K562 (cell line): ENCODE measurements at regions not wholly inside any gene's neighbourhood (a gene's known extent, or its start where the extent isn't known, plus 50 kb on each side); places are given as distances from the start of the nearest gene placed in this dataset.

Source experiments
- ATAC-seq: fragments of 200-7000 bp; cut with Tn5 transposase; 3 replicates; pipeline ENCODE4 v1.9.1; 2020; ENCODE audit warnings: moderate library complexity
- BruUV-seq: library from RNA; stranded (reverse); fragments of 400-500 nt; replicated peaks from 2 replicates; lab custom pipeline; 2021; lab: Mats Ljungman, UMichigan
- CTCF ChIA-PET: fragments of 300-600 bp; formaldehyde crosslinking; extraction: SDS; loops from one replicate; lab custom pipeline; 2021; ENCODE audit warnings: low intra/inter-chr PET ratio; lab: Yijun Ruan, JAX
- POLR2A ChIA-PET: fragments of 300-600, 350-650 bp; sonication (Branson Sonifier 250); formaldehyde crosslinking; extraction: SDS; loops from one replicate; lab custom pipeline; 2021; ENCODE audit warnings: antibody characterized with exemption, inconsistent platforms; lab: Yijun Ruan, JAX
- DNase-seq, 4 experiments: peaks; one replicate each; pipeline versions ENCODE4 v3.0.0 to v3.0.0-alpha.2; 2011 to 2018; ENCODE audit warnings: low spot score in 3 of 4, mixed read lengths in 3 of 4; ENCODE audit errors: extremely low read depth in 1 of 4
- FAIRE-seq: peaks from 2 replicates; lab custom pipeline; 2011; peaks lifted over from hg19 to GRCh38; lab: Jason Lieb, UNC
- H2AFZ ChIP-seq: 2 replicates; pipeline ENCODE4 v1.6.0; 2011; ENCODE audit warnings: low read depth, low read length, control low read depth, inconsistent platforms
- H3K27ac ChIP-seq: fragments of 200-600 bp; 3 replicates; pipeline ENCODE4 v1.8.0; 2011; ENCODE audit warnings: low read depth, mild to moderate bottlenecking, control low read depth, inconsistent platforms, low read length, moderate library complexity, mixed read lengths; ENCODE audit errors: extremely low read depth
- H3K27me3 ChIP-seq, 2 experiments: fragments of 300-600 bp in 1 of 2; 2 replicates in 1 of 2; 3 replicates in 1 of 2; pipeline versions ENCODE4 v1.6.0 to v1.8.0; 2011; ENCODE audit warnings: inconsistent platforms in 2 of 2, low read length in 2 of 2, mild to moderate bottlenecking in 1 of 2, mixed read lengths in 1 of 2, moderate library complexity in 1 of 2; ENCODE audit not compliant: control insufficient read depth in 2 of 2, insufficient read depth in 2 of 2
- H3K36me3 ChIP-seq: fragments of 300-600 bp; 3 replicates; pipeline ENCODE4 v1.8.0; 2011; ENCODE audit warnings: mild to moderate bottlenecking, low read length, inconsistent platforms; ENCODE audit not compliant: control insufficient read depth, insufficient read depth
- H3K4me1 ChIP-seq, 2 experiments: fragments of 200-600 bp in 1 of 2; replicated peaks in 1 of 2; 2 replicates in 1 of 2; 3 replicates in 1 of 2; pipeline versions ENCODE4 v1.5.1 to v1.8.0; 2011; ENCODE audit warnings: inconsistent platforms in 2 of 2, low read length in 2 of 2, mild to moderate bottlenecking in 1 of 2, mixed read lengths in 1 of 2, moderate library complexity in 1 of 2; ENCODE audit not compliant: control insufficient read depth in 2 of 2, insufficient read depth in 2 of 2
- H3K4me2 ChIP-seq: 2 replicates; pipeline ENCODE4 v1.6.1; 2011; ENCODE audit warnings: low read length, control low read depth, inconsistent platforms, mixed read lengths; ENCODE audit not compliant: insufficient read depth
- H3K4me3 ChIP-seq: fragments of 200-600 bp; sonication (generic), shearing (Covaris generic); 2 replicates; pipeline ENCODE4 v1.5.1; 2016; ENCODE audit warnings: control low read depth, inconsistent platforms
- H3K79me2 ChIP-seq: fragments of 200-600 bp; 3 replicates; pipeline ENCODE4 v1.8.0; 2011; ENCODE audit warnings: low read length, inconsistent platforms; ENCODE audit not compliant: control insufficient read depth, insufficient read depth
- H3K9ac ChIP-seq, 2 experiments: 2 replicates each; pipeline versions ENCODE4 v1.6.0 to v1.6.1; 2011; ENCODE audit warnings: low read depth in 2 of 2, low read length in 2 of 2, control low read depth in 1 of 2, inconsistent platforms in 1 of 2, mild to moderate bottlenecking in 1 of 2, mixed read lengths in 1 of 2; ENCODE audit not compliant: insufficient read depth in 1 of 2
- H3K9me1 ChIP-seq: one replicate; pipeline ENCODE4 v1.6.0; 2011; ENCODE audit warnings: inconsistent platforms, mild to moderate bottlenecking, low read length, moderate library complexity; ENCODE audit not compliant: control insufficient read depth, insufficient read depth
- H3K9me3 ChIP-seq: replicated peaks from 2 replicates; pipeline ENCODE4 v1.5.1; 2011; ENCODE audit warnings: low read depth, low read length, inconsistent platforms; ENCODE audit not compliant: control insufficient read depth, insufficient read depth
- H4K20me1 ChIP-seq: replicated peaks from 2 replicates; pipeline ENCODE4 v1.6.1; 2011; ENCODE audit warnings: low read length, inconsistent platforms, mixed read lengths; ENCODE audit not compliant: control insufficient read depth, insufficient read depth
- BHLHE40 ChIP-seq: IDR thresholded peaks from 2 replicates; pipeline ENCODE4 v1.6.1; 2011; ENCODE audit warnings: low read length, improper control_type of control experiment
- BMI1 ChIP-seq: fragments of 150-350 bp; IDR thresholded peaks from 2 replicates; pipeline ENCODE4 v1.6.1; 2014; ENCODE audit warnings: low read length
- CBX1 ChIP-seq: sonication (generic); IDR thresholded peaks from 2 replicates; pipeline ENCODE4 v1.6.1; 2016; ENCODE audit warnings: antibody characterized with exemption, low read depth, mild to moderate bottlenecking
- LEF1 ChIP-seq: fragments of 450-650 bp; IDR thresholded peaks from 2 replicates; pipeline ENCODE4 v1.6.1; 2016; ENCODE audit warnings: mild to moderate bottlenecking
- RBM34 ChIP-seq: fragments of 200-400 bp; formaldehyde crosslinking; IDR thresholded peaks from 2 replicates; pipeline ENCODE4 v1.6.1; 2018; ENCODE audit warnings: low read length, borderline replicate concordance; ENCODE audit not compliant: insufficient read depth
- RNF2 ChIP-seq: sonication (generic); IDR thresholded peaks from 2 replicates; pipeline ENCODE4 v1.6.1; 2016
- SPI1 ChIP-seq: IDR thresholded peaks from 2 replicates; pipeline ENCODE4 v1.6.1; 2011; ENCODE audit warnings: low read depth, low read length, control low read depth, borderline replicate concordance
- THRAP3 ChIP-seq: fragments of 450-650 bp; IDR thresholded peaks from 2 replicates; pipeline ENCODE4 v1.6.1; 2016; ENCODE audit warnings: mild to moderate bottlenecking, inconsistent platforms, borderline replicate concordance
- ZNF224 ChIP-seq: sonication (generic); formaldehyde crosslinking; IDR thresholded peaks from 2 replicates; pipeline ENCODE4 v1.8.0; 2022; ENCODE audit warnings: mild to moderate bottlenecking, missing genetic modification reagents
- ZNF232 ChIP-seq: sonication (generic); formaldehyde crosslinking; IDR thresholded peaks from 2 replicates; pipeline ENCODE4 v1.8.0; 2022; ENCODE audit warnings: mild to moderate bottlenecking, missing genetic modification reagents
- ZNF584 ChIP-seq: fragments of 200-800 bp; sonication (Bioruptor generic); IDR thresholded peaks from 2 replicates; pipeline ENCODE4 v1.6.1; 2016; ENCODE audit warnings: low read depth, mild to moderate bottlenecking, missing genetic modification characterization, missing compliant biosample characterization
- WGBS: fragments of 100-300 bp; shearing (Covaris generic); methylation state at CpG from one replicate; pipeline ENCODE4 v1.1.6; 2016; ENCODE audit warnings: low coverage, mixed read lengths; ENCODE audit not compliant: insufficient coverage; ENCODE audit errors: missing lambda C conversion rate; 5-methylcytosine and 5-hydroxymethylcytosine counted together
- in situ Hi-C: fragments of 300-500 bp; cut with MboI; formaldehyde crosslinking; loops from 4 replicates; pipeline ENCODE4 v1.15.0; 2018; ENCODE audit warnings: inconsistent platforms, mixed read lengths
- intact Hi-C: fragments of 100-400 bp; cut with micrococcal nuclease; formaldehyde crosslinking; loops from 2 replicates; pipeline ENCODE4 v1.14.2; 2022
- TF ChIP-seq, protein P1 (sequence below), 2 experiments: fragments of 450-650 bp; conservative IDR thresholded peaks; 2 replicates each; pipeline ENCODE4 v1.6.1; 2017; ENCODE audit warnings: mild to moderate bottlenecking in 2 of 2, moderate library complexity in 2 of 2
- TF ChIP-seq, protein P2 (sequence below): conservative IDR thresholded peaks from 2 replicates; pipeline ENCODE4 v1.6.1; 2011; ENCODE audit warnings: low read depth, mild to moderate bottlenecking, low read length; ENCODE audit not compliant: control insufficient read depth

DNA sequence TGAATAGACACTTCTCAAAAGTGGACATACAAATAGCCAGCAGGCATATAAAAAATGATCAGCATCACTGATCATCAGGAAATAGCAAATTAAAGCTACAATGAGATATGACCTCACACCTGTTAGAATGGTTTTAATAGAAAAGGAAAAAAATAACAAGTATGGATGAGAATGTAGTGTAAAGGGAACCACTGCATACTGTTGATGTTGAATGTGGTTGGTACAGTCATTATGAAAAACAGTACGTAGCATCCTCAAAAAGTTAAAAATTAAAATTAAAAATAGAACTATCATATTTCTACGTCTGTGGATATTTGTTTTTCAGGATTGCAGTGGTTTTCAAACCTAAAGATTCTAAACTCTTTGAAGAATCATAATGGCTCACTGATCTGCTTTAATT, 215.1 kb upstream of the NREP start:
- no peaks in the 10 kb centered on the region for H3K27me3 ChIP-seq
- H3K9me1 ChIP-seq = no peaks in the 10 kb centered on the region
- no peaks in the 10 kb centered on the region for H3K9me3 ChIP-seq
- no peak overlapping the region for H3K4me3 ChIP-seq
- H3K27ac ChIP-seq = no peak overlapping the region
- no peak overlapping the region for H3K4me2 ChIP-seq
- H3K79me2 ChIP-seq = no peaks in the 10 kb centered on the region
- 0% methylated on average over 2 of the region's 2 CpGs for WGBS
- FAIRE-seq (no peak), ATAC-seq (no peak), DNase-seq (no peak)
- no peaks in the 10 kb centered on the region for H3K4me1 ChIP-seq
- intact Hi-C loops = no loop called here
- no peak for TF ChIP-seq SPI1
- TF ChIP-seq ZNF224 (CRISPR knock-in tag) = no peak
- no peak for TF ChIP-seq CBX1
- TF ChIP-seq BHLHE40 = no peak
- TF ChIP-seq, protein P1, sequence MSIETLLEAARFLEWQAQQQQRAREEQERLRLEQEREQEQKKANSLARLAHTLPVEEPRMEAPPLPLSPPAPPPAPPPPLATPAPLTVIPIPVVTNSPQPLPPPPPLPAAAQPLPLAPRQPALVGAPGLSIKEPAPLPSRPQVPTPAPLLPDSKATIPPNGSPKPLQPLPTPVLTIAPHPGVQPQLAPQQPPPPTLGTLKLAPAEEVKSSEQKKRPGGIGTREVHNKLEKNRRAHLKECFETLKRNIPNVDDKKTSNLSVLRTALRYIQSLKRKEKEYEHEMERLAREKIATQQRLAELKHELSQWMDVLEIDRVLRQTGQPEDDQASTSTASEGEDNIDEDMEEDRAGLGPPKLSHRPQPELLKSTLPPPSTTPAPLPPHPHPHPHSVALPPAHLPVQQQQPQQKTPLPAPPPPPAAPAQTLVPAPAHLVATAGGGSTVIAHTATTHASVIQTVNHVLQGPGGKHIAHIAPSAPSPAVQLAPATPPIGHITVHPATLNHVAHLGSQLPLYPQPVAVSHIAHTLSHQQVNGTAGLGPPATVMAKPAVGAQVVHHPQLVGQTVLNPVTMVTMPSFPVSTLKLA (conservative IDR thresholded peaks at IDR 0.05) = no peak
- TF ChIP-seq ZNF232 = no peak
- TF ChIP-seq RNF2 = no peak
- no peak for TF ChIP-seq THRAP3
- TF ChIP-seq BMI1 = no peak
- no peak for TF ChIP-seq LEF1
- no peak for TF ChIP-seq RBM34
- no peak for TF ChIP-seq ZNF584 (CRISPR knock-in tag)
- TF ChIP-seq, protein P2, sequence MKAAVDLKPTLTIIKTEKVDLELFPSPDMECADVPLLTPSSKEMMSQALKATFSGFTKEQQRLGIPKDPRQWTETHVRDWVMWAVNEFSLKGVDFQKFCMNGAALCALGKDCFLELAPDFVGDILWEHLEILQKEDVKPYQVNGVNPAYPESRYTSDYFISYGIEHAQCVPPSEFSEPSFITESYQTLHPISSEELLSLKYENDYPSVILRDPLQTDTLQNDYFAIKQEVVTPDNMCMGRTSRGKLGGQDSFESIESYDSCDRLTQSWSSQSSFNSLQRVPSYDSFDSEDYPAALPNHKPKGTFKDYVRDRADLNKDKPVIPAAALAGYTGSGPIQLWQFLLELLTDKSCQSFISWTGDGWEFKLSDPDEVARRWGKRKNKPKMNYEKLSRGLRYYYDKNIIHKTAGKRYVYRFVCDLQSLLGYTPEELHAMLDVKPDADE = no peak
- H3K36me3 ChIP-seq = no peaks in the 10 kb centered on the region
- BruUV-seq = no TSS peak
- POLR2A ChIA-PET = no interaction called here
- in situ Hi-C loops = no loop called here
- CTCF ChIA-PET = no interaction called here
- no peak overlapping the region for H2AFZ ChIP-seq
- no peaks in the 10 kb centered on the region for H4K20me1 ChIP-seq
- H3K9ac ChIP-seq = no peak overlapping the region
